Type B pancreatic cell (in vitro differentiated cells): ENCODE measurements at regions not wholly inside any gene's neighbourhood (a gene's known extent, or its start where the extent isn't known, plus 50 kb on each side); places are given as distances from the start of the nearest gene placed in this dataset.

Experiments used
- DNase-seq: peaks from one replicate; pipeline ENCODE4 v3.0.0; 2021; ENCODE audit warnings: mixed read lengths; ENCODE audit not compliant: unreplicated experiment; ENCODE audit errors: extremely low spot score
- H3K27ac Mint-ChIP-seq: 2 replicates; pipeline ENCODE4 v1.8.0; 2021; ENCODE audit warnings: mild to moderate bottlenecking, mixed read lengths
- H3K27me3 Mint-ChIP-seq: 2 replicates; pipeline ENCODE4 v1.8.0; 2021; ENCODE audit warnings: mixed read lengths
- H3K36me3 Mint-ChIP-seq: 2 replicates; pipeline ENCODE4 v1.8.0; 2021; ENCODE audit warnings: mixed read lengths
- H3K4me1 Mint-ChIP-seq: one replicate; pipeline ENCODE4 v1.8.0; 2021; ENCODE audit warnings: mixed read lengths; ENCODE audit not compliant: unreplicated experiment
- H3K4me3 Mint-ChIP-seq: 2 replicates; pipeline ENCODE4 v1.8.0; 2021; ENCODE audit warnings: mild to moderate bottlenecking, mixed read lengths
- H3K9me3 Mint-ChIP-seq: 2 replicates; pipeline ENCODE4 v1.8.0; 2021; ENCODE audit warnings: mixed read lengths
- CTCF ChIP-seq: fragments of 200-600 bp; sonication (generic); conservative IDR thresholded peaks from 2 replicates; pipeline ENCODE4 v1.5.0; 2021; ENCODE audit warnings: antibody characterized with exemption, mild to moderate bottlenecking

DNA sequence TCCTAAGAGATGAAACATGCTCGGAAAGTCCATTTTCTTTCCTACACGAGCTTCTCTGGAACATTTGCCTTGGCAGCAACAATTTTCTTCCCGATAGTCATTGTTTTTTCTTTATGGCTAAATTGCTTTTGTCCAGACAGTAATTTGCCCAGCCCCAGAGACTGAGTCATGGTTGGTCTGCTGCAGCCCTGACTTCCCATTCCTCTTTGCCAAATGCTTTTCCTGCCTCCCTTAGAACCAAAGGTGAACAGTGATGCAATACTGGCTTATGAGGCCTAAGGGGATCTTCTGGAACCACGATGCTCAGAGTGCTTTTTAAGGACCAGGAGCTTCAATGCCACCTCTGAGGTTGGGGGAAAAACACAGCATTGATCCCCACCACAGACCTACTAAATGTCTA, 1599.6 kb upstream of the TMEM132C start:
- TF ChIP-seq CTCF: no peak
- H3K27me3 Mint-ChIP-seq: no peaks in the 10 kb centered on the region
- no peak overlapping the region for H3K4me3 Mint-ChIP-seq
- H3K9me3 Mint-ChIP-seq: peaks cover 4% of the 10 kb centered on the region
- H3K27ac Mint-ChIP-seq: no peak overlapping the region
- no peaks in the 10 kb centered on the region for H3K4me1 Mint-ChIP-seq
- no peak for DNase-seq
- H3K36me3 Mint-ChIP-seq: no peaks in the 10 kb centered on the region

- H3K4me1 Mint-ChIP-seq: no peaks in the 10 kb centered on the region
- H3K9me3 Mint-ChIP-seq: no peaks in the 10 kb centered on the region
- DNase-seq: no peak
- no peaks in the 10 kb centered on the region for H3K27me3 Mint-ChIP-seq
- no peak for TF ChIP-seq CTCF
- H3K27ac Mint-ChIP-seq: no peak overlapping the region
- H3K36me3 Mint-ChIP-seq: no peaks in the 10 kb centered on the region
- H3K4me3 Mint-ChIP-seq: no peak overlapping the region
These were observed 1598.4 kb upstream of the TMEM132C start for GRCh38 chr12:126668538-126668937.

GRCh38 chr12:126668961-126669360, 1598.0 kb upstream of the TMEM132C start:
- Mint-ChIP-seq H3K9me3 (no peaks in the 10 kb centered on the region), H3K27ac (no peak overlapping the region), H3K36me3 (no peaks in the 10 kb centered on the region)

GRCh38 chr12:126676434-126676833, 1590.5 kb upstream of the TMEM132C start:
- Mint-ChIP-seq H3K4me3 (no peak overlapping the region), H3K4me1 (no peaks in the 10 kb centered on the region), H3K27ac (no peak overlapping the region), H3K27me3 (peaks cover 3% of the 10 kb centered on the region), H3K36me3 (no peaks in the 10 kb centered on the region), H3K9me3 (no peaks in the 10 kb centered on the region)
- TF ChIP-seq CTCF: no peak
- DNase-seq: no peak

More at GRCh38 chr12:126668961-126669360, 1598.0 kb upstream of the TMEM132C start:
- DNase-seq: no peak
- TF ChIP-seq CTCF: no peak
- Mint-ChIP-seq H3K27me3 (no peaks in the 10 kb centered on the region), H3K4me1 (no peaks in the 10 kb centered on the region), H3K4me3 (no peak overlapping the region)

DNA sequence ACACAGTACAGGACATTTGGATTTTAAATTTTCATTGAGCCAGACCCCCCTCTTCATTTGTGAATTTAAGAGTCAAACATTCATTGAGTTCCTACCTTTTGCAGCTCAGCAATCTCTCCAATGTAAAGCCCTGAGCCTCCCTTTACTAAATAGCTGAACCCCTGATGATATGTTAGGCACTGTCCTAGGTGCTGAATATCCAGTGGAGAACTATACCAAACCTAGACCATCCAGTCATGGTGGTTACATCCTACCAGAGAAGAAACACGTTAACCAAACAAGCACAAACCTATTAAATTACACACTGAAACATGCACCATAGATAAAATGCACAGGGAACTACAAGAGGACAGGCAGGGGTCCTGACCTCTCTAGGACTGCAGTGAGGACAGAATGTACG, 1585.3 kb upstream of the TMEM132C start:
- no peak for DNase-seq
- H3K9me3 Mint-ChIP-seq: no peaks in the 10 kb centered on the region
- H3K27ac Mint-ChIP-seq: no peak overlapping the region
- H3K4me1 Mint-ChIP-seq: no peaks in the 10 kb centered on the region
- H3K4me3 Mint-ChIP-seq: no peak overlapping the region
- TF ChIP-seq CTCF: no peak
- H3K36me3 Mint-ChIP-seq: no peaks in the 10 kb centered on the region
- no peaks in the 10 kb centered on the region for H3K27me3 Mint-ChIP-seq

DNA sequence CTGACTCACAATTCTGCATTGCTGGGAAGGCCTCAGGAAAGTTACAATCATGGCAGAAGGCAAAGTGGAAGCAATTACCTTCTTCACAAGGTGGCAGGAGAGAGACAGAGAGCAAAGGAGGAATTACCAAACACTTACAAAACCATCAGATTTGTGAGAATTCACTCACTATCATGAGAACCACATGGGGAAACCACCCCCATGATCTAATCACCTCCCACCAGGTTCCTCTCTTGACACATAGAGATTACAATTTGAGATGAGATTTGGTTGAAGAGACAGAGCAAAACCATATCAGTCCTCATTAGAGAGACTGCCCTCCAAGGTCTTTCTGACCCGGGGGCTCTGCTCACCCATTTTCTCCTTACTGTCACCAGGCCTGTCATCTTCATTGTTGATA, 1582.3 kb upstream of the TMEM132C start:
- H3K27me3 Mint-ChIP-seq: peaks cover 3% of the 10 kb centered on the region
- H3K27ac Mint-ChIP-seq: no peak overlapping the region
- no peaks in the 10 kb centered on the region for H3K9me3 Mint-ChIP-seq
- TF ChIP-seq CTCF: no peak
- H3K4me1 Mint-ChIP-seq: no peaks in the 10 kb centered on the region
- DNase-seq: no peak
- no peaks in the 10 kb centered on the region for H3K36me3 Mint-ChIP-seq
- no peak overlapping the region for H3K4me3 Mint-ChIP-seq
